ENCODE measurements at regions not wholly inside any gene's neighbourhood (a gene's known extent, or its start where the extent isn't known, plus 50 kb on each side); places are given as distances from the start of the nearest gene placed in this dataset.
"Not testable (repeated sequence)": the region's sequence is repeated elsewhere in the genome, so short reads cannot be mapped to it uniquely, and the experiment has no call there.

GRCh38 chr13:39835253-39835652 is 179.8 kb downstream of the COG6 start:
- CTCF ChIA-PET: no interaction called here

GRCh38 chr13:39836038-39836437 is 180.6 kb downstream of the COG6 start:
- H3K27ac ChIP-seq (ENCODE audit: low read depth, low read length): no peak overlapping the region
- ChIA-PET POLR2A (no interaction called here), CTCF (interaction anchor here (0.7 kb wide), 1 partner anchor 785 kb away, joined by 3 read pairs; no protein-coding TSS in a partner anchor)
- H3K9me3 ChIP-seq (ENCODE audit: control insufficient read depth, insufficient read depth, low read length): no peaks in the 10 kb centered on the region
- H3K4me3 ChIP-seq (ENCODE audit: low read depth, low read length): no peak overlapping the region
- no peak for DNase-seq (ENCODE audit: low read depth, low spot score)
- H3K27me3 ChIP-seq (ENCODE audit: control insufficient read depth, insufficient read depth, low read length): no peaks in the 10 kb centered on the region
- TF ChIP-seq CTCF (IDR thresholded peaks at IDR 0.05; ENCODE audit: low read depth, low read length): no peak

More at GRCh38 chr13:39835253-39835652, 179.8 kb downstream of the COG6 start:
- H3K4me3 ChIP-seq (ENCODE audit: low read depth, low read length): no peak overlapping the region
- no peaks in the 10 kb centered on the region for H3K27me3 ChIP-seq (ENCODE audit: control insufficient read depth, insufficient read depth, low read length)
- DNase-seq (ENCODE audit: low read depth, low spot score): no peak
- POLR2A ChIA-PET: no interaction called here
- no peaks in the 10 kb centered on the region for H3K9me3 ChIP-seq (ENCODE audit: control insufficient read depth, insufficient read depth, low read length)
- TF ChIP-seq CTCF (IDR thresholded peaks at IDR 0.05; ENCODE audit: low read depth, low read length): no peak
- no peak overlapping the region for H3K27ac ChIP-seq (ENCODE audit: low read depth, low read length)

DNA sequence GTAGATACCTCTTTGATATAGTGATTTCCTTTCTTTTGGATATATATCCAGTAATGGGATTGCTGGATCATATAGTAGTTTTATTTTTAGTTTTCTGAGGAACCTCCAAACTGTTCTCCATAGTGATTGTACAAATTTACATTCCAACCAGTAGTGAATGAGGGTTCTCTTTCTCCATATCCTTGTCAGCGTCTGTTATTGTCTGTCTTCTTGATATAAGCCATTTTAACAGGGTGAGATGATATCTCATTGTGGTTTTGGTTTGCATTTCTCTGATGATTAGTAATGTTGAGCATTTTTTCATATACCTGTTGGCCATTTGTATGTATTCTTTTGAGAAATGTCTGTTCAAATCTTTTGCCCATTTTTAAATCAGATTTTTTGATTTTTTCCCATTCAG is 182.4 kb downstream of the COG6 start:
- POLR2A ChIA-PET; H3K4me3 ChIP-seq (ENCODE audit: low read depth, low read length); H3K27me3 ChIP-seq (ENCODE audit: control insufficient read depth, insufficient read depth, low read length); DNase-seq (ENCODE audit: low read depth, low spot score); H3K27ac ChIP-seq (ENCODE audit: low read depth, low read length); CTCF ChIA-PET; H3K9me3 ChIP-seq (ENCODE audit: control insufficient read depth, insufficient read depth, low read length): not testable (repeated sequence)

DNA sequence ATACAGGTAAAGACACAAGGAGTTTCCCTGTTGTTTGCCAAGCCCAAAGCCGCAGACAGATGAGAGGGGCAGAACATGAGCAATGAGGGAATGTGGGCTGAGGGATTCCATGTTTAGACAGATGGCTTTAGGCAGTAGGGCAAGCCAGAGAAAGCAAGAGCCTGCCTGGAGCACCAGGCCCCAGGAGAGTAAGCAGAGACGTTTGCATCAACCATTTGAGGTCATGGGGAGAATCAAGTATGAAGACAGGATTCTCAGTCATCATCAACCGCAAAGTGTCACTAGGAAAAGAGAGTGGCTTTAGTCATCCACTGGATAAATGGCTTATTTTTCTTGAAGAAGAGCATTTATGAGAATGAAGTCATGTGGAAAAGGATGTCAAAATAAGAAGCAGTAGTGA is 184.7 kb downstream of the COG6 start:
- no peak overlapping the region for H3K4me3 ChIP-seq (ENCODE audit: low read depth, low read length)
- DNase-seq (ENCODE audit: low read depth, low spot score): no peak

DNA sequence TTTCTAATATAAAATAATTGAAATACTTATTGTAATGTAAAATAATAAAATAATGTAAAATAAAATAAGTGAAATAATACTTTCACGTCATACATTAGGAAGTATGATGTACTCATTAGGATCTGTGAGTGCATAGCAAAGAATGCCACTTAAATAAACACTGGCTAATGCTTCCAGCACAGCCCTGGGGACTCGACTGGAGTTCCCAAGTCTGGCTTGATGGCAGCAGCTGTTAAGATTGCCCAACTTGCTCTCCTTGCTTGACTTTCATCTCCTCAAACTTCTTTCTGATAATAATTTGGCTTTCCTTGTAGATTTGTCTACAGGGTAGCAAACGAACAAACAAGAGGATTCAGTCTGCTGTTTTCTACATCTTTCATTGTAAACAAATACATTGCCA is 191.9 kb downstream of the COG6 start:
- H3K4me3 ChIP-seq (ENCODE audit: low read depth, low read length): no peak overlapping the region
- no peak for TF ChIP-seq CTCF (IDR thresholded peaks at IDR 0.05; ENCODE audit: low read depth, low read length)
- no peak for DNase-seq (ENCODE audit: low read depth, low spot score)

More for the DNA sequence above, 184.7 kb downstream of the COG6 start:
- Histone ChIP-seq H3K27ac (ENCODE audit: low read depth, low read length) (no peak overlapping the region), H3K9me3 (ENCODE audit: control insufficient read depth, insufficient read depth, low read length) (no peaks in the 10 kb centered on the region), H3K27me3 (ENCODE audit: control insufficient read depth, insufficient read depth, low read length) (no peaks in the 10 kb centered on the region)
- ChIA-PET POLR2A (no interaction called here), CTCF (no interaction called here)
- no peak for TF ChIP-seq CTCF (IDR thresholded peaks at IDR 0.05; ENCODE audit: low read depth, low read length)

DNA sequence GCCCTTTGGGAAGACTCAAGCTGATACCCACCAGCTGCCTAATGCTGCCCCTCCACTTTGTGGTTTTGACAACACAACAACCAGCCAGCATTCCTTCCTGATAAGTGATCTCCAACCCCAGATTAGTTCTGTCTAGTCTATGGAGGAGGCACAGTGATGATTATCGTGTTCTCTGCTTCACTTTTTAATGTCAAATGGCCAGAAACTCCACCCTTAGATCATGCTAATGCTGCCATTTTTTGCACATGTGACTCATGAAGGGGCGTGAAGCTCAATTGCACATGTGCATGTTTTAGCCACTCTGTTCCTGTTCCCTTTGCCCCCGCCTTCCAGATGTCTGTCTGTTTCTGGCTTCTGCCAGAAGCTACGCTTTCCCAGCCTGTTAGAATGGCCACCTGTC is 199.8 kb downstream of the COG6 start:
- Histone ChIP-seq H3K9me3 (ENCODE audit: control insufficient read depth, insufficient read depth, low read length) (peaks cover 6% of the 10 kb centered on the region), H3K4me3 (ENCODE audit: low read depth, low read length) (no peak overlapping the region), H3K27me3 (ENCODE audit: control insufficient read depth, insufficient read depth, low read length) (no peaks in the 10 kb centered on the region), H3K27ac (ENCODE audit: low read depth, low read length) (no peak overlapping the region)
- TF ChIP-seq CTCF (IDR thresholded peaks at IDR 0.05; ENCODE audit: low read depth, low read length): no peak
- DNase-seq (ENCODE audit: low read depth, low spot score): no peak
- ChIA-PET CTCF (no interaction called here), POLR2A (no interaction called here)

More for the DNA sequence above, 191.9 kb downstream of the COG6 start:
- Histone ChIP-seq H3K27ac (ENCODE audit: low read depth, low read length) (no peak overlapping the region), H3K9me3 (ENCODE audit: control insufficient read depth, insufficient read depth, low read length) (no peaks in the 10 kb centered on the region), H3K27me3 (ENCODE audit: control insufficient read depth, insufficient read depth, low read length) (no peaks in the 10 kb centered on the region)
- ChIA-PET CTCF (no interaction called here), POLR2A (no interaction called here)

Data from AG04450 (cell line).